ENCODE measurements at regions not wholly inside any gene's neighbourhood (a gene's known extent, or its start where the extent isn't known, plus 50 kb on each side); places are given as distances from the start of the nearest gene placed in this dataset.

GRCh38 chr1:172882385-172882784 is 168.4 kb downstream of the TNFSF18 start:
- Mint-ChIP-seq H3K9me3 (ENCODE audit: unreplicated experiment) (peaks cover 8% of the 10 kb centered on the region), H3K36me3 (ENCODE audit: unreplicated experiment) (no peaks in the 10 kb centered on the region), H3K27me3 (ENCODE audit: unreplicated experiment) (no peaks in the 10 kb centered on the region), H3K4me1 (ENCODE audit: unreplicated experiment) (peaks cover 22% of the 10 kb centered on the region), H3K4me3 (ENCODE audit: unreplicated experiment) (no peak overlapping the region), H3K27ac (ENCODE audit: unreplicated experiment) (no peak overlapping the region)
- no peak for DNase-seq (ENCODE audit: extremely low spot score, unreplicated experiment)
- no peak for TF ChIP-seq CTCF (IDR thresholded peaks at IDR 0.05)

- H3K27ac Mint-ChIP-seq (ENCODE audit: unreplicated experiment): no peak overlapping the region
- H3K27me3 Mint-ChIP-seq (ENCODE audit: unreplicated experiment): no peaks in the 10 kb centered on the region
- peaks cover 8% of the 10 kb centered on the region for H3K9me3 Mint-ChIP-seq (ENCODE audit: unreplicated experiment)
- TF ChIP-seq CTCF (IDR thresholded peaks at IDR 0.05): no peak
- H3K36me3 Mint-ChIP-seq (ENCODE audit: unreplicated experiment): no peaks in the 10 kb centered on the region
- DNase-seq (ENCODE audit: extremely low spot score, unreplicated experiment): no peak
- H3K4me3 Mint-ChIP-seq (ENCODE audit: unreplicated experiment): no peak overlapping the region
- H3K4me1 Mint-ChIP-seq (ENCODE audit: unreplicated experiment): peaks cover 22% of the 10 kb centered on the region
These were observed 167.9 kb downstream of the TNFSF18 start for GRCh38 chr1:172882791-172883386.

- Mint-ChIP-seq H3K9me3 (ENCODE audit: unreplicated experiment) (peaks cover 8% of the 10 kb centered on the region), H3K27me3 (ENCODE audit: unreplicated experiment) (no peaks in the 10 kb centered on the region), H3K4me3 (ENCODE audit: unreplicated experiment) (no peak overlapping the region), H3K27ac (ENCODE audit: unreplicated experiment) (no peak overlapping the region), H3K4me1 (ENCODE audit: unreplicated experiment) (peaks cover 22% of the 10 kb centered on the region), H3K36me3 (ENCODE audit: unreplicated experiment) (no peaks in the 10 kb centered on the region)
- TF ChIP-seq CTCF (IDR thresholded peaks at IDR 0.05): no peak
- no peak for DNase-seq (ENCODE audit: extremely low spot score, unreplicated experiment)
These were observed 167.4 kb downstream of the TNFSF18 start for GRCh38 chr1:172883387-172883791.

- no peak overlapping the region for H3K27ac Mint-ChIP-seq (ENCODE audit: unreplicated experiment)
- no peak for DNase-seq (ENCODE audit: extremely low spot score, unreplicated experiment)
- no peak overlapping the region for H3K4me3 Mint-ChIP-seq (ENCODE audit: unreplicated experiment)
- no peaks in the 10 kb centered on the region for H3K27me3 Mint-ChIP-seq (ENCODE audit: unreplicated experiment)
- H3K4me1 Mint-ChIP-seq (ENCODE audit: unreplicated experiment): peaks cover 22% of the 10 kb centered on the region
- peaks cover 8% of the 10 kb centered on the region for H3K9me3 Mint-ChIP-seq (ENCODE audit: unreplicated experiment)
- TF ChIP-seq CTCF (IDR thresholded peaks at IDR 0.05): no peak
- no peaks in the 10 kb centered on the region for H3K36me3 Mint-ChIP-seq (ENCODE audit: unreplicated experiment)
These were observed 166.9 kb downstream of the TNFSF18 start for GRCh38 chr1:172883844-172884243.

GRCh38 chr1:172885411-172885810 is 165.3 kb downstream of the TNFSF18 start:
- DNase-seq (ENCODE audit: extremely low spot score, unreplicated experiment): no peak
- no peak for TF ChIP-seq CTCF (IDR thresholded peaks at IDR 0.05)
- Mint-ChIP-seq H3K4me3 (ENCODE audit: unreplicated experiment) (no peak overlapping the region), H3K4me1 (ENCODE audit: unreplicated experiment) (peaks cover 20% of the 10 kb centered on the region), H3K9me3 (ENCODE audit: unreplicated experiment) (peaks cover 4% of the 10 kb centered on the region), H3K27ac (ENCODE audit: unreplicated experiment) (no peak overlapping the region), H3K27me3 (ENCODE audit: unreplicated experiment) (no peaks in the 10 kb centered on the region), H3K36me3 (ENCODE audit: unreplicated experiment) (no peaks in the 10 kb centered on the region)
